ENCODE measurements at regions not wholly inside any gene's neighbourhood (a gene's known extent, or its start where the extent isn't known, plus 50 kb on each side); places are given as distances from the start of the nearest gene placed in this dataset.

DNA sequence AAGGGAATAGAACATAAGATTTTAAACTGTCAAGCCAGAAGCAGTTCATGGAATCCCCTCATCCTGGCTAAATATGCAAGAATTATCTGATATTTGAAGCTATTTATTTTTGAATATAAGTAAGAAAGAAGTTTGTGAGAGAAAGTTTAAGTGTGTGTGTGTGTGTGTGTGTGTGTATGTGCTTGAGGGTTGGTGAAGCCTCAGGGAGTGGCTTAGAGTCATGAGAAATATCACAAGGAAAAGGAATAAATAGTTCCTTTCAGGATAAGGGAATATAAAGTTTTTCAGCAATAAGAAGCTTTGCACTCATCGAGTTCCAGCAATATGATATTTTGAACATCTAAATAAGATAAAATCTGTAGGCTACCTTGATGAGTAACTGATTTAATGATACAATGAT is 359.6 kb downstream of the MEIS1 start:
- no peak for DNase-seq (ENCODE audit: low spot score)

DNA sequence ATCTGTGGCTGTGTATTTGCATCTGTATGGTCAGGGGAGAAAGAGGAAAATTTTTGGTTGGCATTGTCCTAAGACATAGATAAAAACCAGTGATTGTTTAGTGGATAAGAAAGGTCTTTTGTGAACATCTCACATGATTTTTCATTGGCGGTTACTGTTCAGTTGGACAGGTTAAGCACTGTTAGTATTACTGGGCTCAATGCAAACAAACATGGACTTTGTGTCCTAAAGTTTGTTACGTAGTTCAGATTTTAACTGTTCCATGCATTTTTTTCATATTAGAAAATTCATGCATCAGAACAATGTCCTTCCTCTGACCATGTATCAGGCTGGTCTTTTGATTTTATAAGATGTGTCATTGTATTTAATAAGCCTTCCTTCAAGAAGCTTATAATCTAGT is 368.0 kb downstream of the MEIS1 start:
- no peak for DNase-seq (ENCODE audit: low spot score)

DNA sequence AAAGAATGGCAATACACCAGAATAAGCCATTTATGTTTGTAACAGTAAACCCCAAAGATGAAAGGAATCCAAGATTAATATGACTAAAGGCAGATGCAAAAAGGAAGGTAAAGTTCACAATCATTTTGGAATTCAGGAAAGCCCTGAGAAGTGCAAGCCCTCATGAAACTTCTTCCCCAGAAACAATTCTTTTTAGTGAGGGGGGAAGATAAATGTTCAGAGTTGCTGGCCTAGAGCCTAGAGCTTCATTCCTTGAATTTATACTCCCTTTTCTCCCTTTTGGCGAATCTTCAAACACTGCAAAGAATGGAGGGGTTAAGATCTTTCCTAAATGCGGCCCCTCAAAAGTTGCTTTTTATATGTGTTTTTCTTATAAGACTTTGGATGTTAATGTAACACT is 368.8 kb downstream of the MEIS1 start:
- peak; percentile 84 for DNase-seq (ENCODE audit: low spot score)

DNA sequence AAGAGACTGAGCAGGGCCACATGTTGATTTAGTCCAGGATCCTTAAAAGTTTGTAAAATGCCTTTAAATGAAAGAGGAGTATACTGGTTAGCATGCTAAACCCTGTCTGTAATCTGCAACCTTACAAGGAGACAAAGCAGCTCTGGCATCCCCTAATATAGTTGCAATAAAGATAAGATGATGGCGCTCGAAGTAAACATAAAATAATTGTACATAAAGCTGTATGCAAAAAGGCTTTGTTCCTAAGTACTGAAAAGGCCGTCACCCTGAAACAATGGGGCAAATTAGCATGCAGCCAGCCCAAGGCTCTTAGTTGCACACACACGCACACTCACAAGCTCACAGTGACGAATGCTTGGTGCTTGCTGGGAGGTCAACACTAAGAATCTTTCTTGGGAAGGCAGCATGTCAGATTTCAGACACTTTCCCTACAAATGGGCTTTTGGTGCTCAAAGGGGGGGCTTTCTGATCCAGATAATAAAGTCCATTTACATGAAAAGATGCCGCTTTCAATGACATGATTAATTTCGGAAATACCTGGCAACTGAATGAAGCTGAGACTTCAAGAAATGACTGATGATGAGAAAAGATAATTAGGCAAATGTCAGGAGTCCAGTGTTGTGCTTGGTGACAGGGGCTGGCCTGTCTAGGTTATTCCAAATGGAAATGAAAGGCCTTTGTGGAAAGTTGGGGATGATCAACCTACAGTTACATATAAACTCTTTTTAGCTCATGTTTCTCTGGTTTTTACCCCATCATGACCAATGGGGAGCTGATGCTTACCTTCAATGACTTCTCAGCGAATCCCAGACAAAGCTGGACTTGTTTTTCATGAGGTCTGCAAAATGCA is 370.3 kb downstream of the MEIS1 start:
- DNase-seq (ENCODE audit: low spot score): peak; percentile 79

DNA sequence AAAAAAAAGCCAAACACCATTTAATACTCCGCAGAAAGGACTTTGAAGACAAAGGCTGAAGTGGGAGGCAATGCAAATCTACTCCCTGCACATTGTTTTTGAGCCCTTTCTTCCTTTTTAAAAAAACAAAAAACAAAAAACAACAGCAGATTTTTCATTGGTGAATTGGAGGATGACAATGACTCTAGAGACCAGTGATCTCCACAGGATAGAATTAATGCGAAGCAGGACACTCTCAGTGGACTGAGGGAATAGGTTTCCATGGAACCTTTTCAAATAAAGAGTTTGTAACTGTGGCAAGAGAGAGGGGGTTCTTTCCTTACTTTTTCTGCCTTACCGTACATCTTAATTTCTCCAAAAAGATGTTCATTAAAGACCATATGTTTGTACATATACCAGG is 371.0 kb downstream of the MEIS1 start:
- DNase-seq (ENCODE audit: low spot score): no peak

DNA sequence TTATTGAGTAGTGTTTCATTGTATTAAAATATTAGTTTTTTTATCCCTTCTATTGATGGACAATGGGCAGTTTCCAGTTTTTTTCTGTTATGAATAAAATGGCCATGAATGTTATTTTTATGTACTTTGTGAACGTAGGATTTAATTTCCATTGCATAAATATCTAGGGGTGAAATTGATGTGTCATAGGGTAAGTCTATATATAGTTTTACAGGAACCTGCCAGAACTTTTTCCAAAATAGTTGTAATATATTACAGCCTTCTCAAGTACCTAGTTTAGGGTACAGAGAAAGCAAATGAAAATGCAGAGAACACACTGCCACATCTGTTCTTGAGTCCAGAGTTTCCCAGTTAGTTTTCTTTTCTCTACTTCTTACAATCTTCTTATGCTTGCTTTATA is 378.6 kb downstream of the MEIS1 start:
- DNase-seq (ENCODE audit: low spot score): no peak

DNA sequence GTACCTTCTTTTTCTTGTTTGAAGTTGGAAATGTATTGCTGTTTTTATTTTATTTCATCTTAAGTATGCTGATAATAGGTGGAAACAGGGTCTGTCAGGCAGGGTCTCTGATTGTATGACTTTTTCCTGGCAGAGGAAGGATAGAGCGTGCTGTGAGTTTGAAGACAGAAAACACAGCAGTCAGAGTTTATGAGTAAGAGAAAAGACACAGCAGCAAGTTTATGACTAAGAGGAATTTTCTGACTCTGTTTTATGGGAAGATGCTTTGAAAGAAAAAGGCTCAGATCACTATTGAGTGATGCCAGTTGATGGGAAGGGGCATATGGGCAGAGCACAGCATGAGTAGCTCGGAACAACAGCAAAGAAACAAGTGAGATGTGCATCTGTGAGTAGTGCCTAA is 379.1 kb downstream of the MEIS1 start:
- peak; percentile 84 for DNase-seq (ENCODE audit: low spot score)

DNA sequence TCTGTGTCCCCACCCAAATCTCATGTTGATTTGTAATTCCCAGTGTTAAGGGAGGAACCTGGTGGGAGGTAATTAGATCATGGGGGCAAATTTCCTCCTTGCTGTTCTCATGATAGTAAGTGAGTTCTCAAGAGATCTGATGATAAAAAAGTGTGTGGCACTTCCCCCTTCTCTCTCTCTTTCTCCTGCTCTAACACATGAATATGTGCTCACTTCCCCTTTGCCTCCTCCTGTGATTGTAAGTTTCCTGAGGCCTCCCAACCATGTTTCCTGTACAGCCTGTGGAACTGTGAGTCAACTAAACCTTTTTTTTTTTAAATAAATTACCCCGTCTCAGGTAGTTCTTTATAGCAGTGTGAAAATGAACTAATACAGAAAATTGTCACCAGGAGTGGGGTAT is 380.0 kb downstream of the MEIS1 start:
- DNase-seq (ENCODE audit: low spot score): no peak

DNA sequence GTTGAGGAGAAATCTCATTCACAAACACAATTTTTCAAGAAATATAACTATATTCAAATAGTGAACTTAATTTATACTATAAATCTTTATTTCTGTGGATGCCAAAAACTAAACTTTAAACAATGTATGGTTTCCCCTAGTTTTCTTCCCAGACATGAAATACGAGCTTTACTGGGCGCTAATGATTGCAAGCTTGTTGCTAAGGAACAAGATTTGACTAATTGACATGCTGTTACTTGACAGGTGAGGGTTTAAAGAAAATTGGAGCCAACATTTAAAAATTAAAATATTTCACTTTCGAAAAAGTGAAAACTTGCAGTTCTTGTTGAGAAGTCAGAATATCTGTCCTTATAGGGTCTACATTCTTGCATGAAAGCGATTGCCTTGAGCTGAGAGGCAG is 381.0 kb downstream of the MEIS1 start:
- DNase-seq (ENCODE audit: low spot score): no peak

DNA sequence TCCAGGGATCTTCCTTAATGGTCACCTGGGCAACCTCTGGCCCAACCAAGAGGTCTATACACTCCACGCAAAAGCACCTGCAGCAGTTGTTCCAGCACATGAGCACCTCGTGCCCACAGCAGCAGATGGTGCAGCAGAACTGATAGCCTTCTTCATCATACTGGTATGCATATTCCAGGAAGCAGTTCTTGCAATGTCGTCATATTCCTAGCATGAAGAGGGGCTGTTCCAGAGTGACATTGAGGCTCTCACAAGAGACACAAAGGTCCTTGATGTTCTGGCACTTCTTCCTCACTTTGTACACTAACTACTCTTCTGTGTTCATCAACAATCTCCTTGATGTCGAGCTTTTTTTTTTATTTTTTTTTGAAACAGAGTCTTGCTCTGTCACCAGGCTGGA is 386.2 kb downstream of the MEIS1 start:
- DNase-seq (ENCODE audit: low spot score): no peak

DNA sequence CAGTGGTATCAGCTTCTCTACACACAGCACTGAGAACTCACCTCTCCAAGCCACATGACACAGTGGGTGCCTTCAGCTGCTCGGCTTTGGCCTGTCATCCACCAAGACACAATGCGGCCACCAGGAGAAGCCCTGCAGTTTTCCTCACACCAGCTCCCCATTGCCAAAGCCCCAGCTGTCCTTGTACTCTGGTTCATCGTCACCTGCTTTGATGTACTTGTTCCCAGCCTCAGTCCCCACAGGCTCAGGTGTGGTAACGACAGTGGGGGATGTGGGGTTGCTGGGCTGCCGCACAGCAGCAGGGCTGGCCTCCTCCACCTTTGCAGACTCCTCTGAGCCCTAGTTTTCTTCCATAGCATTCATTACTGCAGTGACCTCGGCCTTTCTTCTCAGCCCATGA is 387.3 kb downstream of the MEIS1 start:
- no peak for DNase-seq (ENCODE audit: low spot score)

DNA sequence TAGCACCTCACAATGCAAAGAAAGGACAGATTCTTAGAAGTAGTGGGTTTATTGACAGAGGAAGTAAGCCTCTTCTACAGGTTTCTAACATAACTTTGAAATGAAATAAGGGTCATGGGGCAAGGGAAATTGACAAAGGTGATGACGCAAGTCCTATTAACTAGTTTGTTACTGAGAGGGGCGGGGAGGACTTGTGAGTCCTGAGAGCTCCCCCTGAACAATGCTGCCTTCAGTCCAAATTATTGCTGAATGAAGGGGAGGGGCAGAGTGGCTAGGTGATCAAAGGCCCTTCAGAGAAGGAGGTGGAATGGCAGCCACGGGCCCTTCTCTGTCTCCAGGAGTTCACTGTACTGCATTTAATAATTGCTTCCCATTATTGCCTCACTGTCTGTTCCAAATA is 390.0 kb downstream of the MEIS1 start:
- no peak for DNase-seq (ENCODE audit: low spot score)

DNA sequence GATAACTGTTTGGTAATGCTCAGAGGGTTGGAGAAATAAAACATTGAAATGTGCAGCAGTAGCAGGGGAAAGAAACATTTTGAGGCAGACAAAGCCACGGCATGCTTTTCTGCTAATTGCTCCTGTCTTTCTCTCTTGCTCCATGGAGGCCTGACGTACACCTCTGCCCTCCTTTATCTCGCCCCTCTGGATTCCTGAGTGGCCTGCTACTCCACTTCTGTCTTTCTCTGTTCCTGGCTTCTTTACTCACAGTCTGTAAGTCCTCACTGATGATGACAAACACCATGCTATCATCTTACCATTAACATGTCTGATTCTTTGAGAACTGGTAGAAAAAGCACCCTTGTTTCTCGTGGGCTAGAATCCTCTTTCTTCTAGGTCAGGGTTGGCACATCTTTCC is 392.9 kb downstream of the MEIS1 start:
- peak; percentile 39 for DNase-seq (ENCODE audit: low spot score)

DNA sequence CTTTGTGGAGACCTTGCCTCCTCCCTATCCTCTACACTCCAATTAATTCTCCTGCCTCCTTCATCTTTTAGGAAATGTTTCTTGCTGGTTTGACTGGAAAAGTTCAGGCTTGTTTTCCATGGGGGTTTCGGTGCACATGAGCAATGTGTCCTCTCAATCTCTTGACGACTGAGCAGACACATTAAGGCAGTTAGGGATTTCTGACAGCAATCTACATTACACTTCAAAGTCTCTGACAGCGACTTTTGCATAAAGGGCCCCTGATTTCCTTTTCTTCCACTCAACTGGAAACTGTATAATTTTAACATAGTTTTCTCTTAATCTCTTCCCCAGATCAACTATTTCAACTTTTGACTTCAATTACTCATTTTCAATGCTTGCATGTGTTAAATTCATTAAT is 394.0 kb downstream of the MEIS1 start:
- DNase-seq (ENCODE audit: low spot score): no peak

DNA sequence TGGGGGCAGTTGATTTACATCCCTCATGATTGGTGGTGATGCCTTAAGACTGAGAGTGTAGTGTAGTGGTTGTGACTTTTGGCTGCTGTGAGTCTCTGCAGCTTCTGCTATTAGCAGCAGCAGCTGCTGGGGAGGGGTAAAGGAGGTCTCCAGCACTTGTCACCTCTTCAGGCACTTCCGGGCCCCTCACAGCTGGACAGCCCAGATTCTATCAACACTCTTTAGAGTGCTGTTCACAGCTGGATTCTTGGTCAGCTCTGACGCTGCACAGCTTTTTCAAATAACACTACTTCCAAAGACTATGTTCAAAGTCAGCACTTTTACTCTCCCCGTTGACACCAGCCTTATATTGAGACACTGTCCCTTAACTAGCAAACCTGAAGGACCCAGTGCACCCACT is 396.0 kb downstream of the MEIS1 start:
- no peak for DNase-seq (ENCODE audit: low spot score)

DNA sequence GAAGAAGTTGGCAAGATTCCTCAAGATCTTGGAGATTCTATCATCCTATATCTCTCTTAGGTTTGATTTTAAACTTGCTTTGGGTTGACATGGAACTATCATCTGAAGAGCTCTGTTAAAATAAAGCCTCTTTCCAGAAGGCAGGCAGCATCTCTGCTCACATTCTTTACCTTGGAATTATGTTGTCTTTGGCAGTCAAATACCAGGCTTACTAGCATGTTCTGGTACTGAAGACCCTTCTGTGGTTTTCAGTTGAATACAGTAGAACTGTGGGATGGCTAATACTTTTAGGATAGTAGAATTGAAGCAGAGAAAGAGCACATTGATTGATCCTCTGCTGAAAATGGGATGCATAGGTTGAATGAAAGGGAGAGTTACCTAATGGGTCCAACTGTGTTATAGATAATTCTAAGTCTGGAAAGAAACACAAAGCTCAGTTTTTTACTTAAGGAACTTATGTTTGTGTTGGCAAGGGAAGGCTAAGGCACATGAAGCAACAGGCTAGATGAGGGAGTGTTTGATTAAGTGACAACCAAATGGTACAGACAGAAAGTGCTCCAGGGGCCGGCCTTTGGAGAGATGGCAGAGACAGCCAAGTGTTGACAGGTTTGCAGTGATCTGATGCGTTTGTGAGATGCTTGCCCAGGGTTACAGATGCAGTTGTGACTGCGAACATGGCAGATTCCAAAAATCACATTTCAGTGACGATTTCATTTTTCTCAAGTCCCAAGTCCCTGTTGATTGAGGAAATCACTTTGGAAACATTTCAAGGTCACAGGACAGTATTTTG is 397.9 kb downstream of the MEIS1 start:
- peak; percentile 57 for DNase-seq (ENCODE audit: low spot score)

DNA sequence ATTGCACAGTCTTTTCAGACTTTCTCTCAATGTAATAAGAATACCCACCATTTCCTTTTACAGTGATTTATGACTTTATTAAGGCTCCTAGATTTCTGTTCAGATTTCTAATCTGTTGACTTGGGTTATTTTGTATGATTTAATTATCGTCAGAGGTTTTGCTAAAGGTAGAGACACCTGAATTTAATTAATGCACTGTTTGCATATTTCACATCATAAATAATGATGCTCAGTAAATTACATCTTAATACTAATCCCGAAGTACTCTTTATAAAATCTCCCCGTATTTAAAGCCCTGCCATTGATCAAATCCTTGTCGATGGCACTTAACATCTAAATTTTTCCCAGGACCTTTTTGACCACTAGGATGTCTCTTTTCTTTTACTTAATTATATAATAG is 399.9 kb downstream of the MEIS1 start:
- no peak for DNase-seq (ENCODE audit: low spot score)

DNA sequence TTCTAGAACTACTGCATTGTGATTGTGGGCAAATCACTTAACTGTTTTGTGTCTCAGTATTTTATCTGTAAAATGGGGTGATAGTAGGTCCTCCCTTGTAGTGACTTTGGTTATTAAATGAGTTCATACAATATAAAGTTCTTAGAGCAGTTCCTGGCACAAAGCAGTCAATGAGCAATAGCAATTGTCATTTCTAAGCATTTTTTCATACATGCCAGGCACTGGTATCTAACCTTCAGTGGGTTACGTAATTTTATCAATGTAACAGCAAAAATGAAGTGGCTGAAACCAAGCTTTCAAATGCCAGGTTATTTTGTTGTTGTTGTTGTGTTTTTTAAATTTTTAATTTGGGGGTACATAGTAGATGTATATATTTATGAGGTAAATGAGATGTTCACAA is 401.9 kb downstream of the MEIS1 start:
- DNase-seq (ENCODE audit: low spot score): no peak

DNA sequence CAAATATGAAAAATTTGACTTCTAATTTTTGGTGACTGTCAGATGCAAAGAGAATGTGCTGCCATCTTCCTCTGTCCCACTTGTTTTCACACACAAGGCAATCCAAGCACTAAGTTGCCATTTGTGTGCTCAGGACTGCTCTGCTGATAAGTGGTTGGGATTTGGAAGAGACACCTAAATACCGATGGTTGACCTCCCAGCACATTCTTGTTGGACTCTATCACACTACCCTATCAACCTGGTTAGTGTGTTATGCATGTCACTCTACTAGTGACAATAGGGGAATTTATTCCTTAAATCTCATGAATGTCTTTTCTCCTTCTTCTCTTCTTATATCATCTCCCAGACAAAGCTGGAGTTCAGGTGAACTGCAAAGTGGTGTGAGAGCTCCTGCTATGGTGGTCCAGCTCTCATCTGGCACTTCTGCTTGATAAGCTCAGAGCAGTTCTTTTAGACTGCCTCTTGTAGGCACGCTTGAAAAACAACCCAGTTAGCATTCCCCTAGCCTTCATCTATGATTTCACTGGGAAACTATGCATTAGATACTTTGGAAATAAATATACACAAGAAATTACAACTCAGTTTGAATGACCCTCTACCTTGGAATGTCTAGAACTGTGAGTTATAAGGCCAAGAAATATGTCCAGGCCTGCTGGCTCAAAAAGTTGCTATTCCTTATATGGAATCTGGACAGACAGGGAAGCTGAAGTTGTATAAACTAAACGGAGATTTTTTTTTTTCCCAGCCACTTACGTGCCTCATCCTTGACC is 404.8 kb downstream of the MEIS1 start:
- peak; percentile 94 for DNase-seq (ENCODE audit: low spot score)

DNA sequence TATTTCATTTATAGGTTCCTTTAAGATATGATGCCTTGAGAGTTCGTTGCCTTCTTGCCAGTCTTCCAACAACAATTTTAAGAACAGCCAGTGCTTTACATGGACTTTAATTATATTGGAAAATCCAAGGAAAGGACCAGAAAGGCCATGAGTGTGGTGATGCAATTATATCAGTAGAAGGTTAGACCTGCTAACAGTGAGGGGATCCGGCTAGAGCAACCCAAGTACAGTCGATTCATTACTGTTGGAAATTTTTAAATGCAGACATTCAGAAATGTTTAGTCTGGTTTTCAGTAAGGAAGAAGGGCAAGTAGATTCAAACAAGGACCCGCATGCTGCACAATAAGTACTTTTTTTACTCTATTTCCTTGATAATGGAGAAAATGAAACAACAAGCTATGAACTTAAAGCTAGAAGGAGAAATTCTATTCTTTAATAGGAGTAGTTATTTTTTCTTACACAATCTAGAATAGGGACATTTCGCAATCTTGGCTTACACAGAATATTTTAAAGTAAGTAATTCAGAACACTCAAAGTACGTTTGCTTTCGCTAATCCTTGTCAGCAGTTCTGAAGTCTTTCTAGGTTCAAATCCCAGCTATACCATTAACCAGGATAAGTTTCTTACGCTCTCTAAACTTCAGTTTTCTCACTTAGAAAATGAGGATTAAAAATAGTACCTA is 405.5 kb downstream of the MEIS1 start:
- DNase-seq (ENCODE audit: low spot score): peak; percentile 38

DNA sequence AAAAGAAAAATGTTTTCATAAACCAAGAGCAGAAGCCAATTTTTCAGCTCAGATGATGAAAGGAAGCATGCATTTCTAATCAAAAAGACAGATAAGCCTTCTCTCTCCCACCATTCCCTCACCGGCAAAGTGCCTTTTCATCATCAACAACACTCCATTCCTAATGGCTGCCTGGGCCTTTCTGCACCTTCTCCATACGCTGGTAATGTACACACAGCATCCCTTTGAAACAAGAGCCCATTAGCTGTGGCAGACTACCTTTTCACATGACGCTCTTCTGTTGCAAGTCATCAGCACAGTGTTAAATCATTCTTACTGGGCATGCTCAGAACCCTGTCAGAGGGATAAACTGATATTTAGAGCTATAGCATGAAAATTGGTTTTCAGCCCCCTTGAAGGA is 408.9 kb downstream of the MEIS1 start:
- DNase-seq (ENCODE audit: low spot score): no peak

DNA sequence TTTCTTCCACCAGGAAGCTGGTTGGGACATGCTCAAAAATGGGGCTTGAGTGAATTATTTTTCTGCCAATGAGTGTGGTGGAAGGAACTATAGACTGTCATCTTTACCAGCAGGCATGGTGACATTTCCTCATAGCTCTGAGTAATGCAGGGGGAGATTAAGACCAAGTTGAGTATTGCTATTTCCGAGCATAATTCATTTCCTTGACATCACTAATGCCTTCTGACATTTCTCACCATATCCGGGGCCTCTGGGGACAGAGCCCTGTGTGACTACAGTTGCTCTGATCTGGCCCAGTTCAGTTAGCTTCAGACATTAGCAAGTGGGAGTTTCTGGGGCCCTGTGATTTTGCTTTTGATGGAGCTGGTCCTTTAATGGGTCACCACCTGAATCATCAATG is 410.4 kb downstream of the MEIS1 start:
- peak; percentile 59 for DNase-seq (ENCODE audit: low spot score)

Measured in umbilical cord (tissue), 1 donor.